ENCODE measurements at regions not wholly inside any gene's neighbourhood (a gene's known extent, or its start where the extent isn't known, plus 50 kb on each side); places are given as distances from the start of the nearest gene placed in this dataset.

DNA sequence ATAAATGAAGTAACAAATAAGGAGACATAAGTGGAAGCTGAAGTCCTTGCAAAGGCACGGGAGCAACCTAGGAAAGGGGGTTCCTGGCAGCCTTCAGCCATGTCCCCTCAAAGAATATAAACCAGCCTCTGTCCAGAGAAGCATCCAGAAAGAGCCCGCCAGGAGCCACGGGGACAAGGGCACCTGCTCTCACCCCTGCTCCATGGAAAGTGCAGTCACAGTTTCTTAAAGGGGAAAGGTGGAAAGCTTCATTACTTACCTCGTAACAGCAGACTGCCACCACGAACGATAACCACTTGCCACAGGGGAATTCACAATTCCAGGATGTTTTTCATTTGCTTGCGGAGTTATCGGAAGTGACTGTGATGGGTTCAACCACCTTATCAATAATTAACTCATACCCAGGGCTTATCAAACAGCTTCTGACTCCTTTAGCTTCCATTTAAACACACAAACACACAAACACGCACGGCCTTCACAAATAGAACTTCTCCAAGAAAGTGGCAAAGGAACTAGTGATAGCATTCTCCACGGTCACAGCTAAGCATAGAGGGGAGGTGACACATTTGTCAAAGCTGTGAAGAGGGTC, 134.2 kb upstream of the IGF1R start:
- intact Hi-C loops (cut with micrococcal nuclease), result loop anchor here (10.0 kb wide), 1 partner anchor 69 kb away; no protein-coding TSS in a partner anchor

DNA sequence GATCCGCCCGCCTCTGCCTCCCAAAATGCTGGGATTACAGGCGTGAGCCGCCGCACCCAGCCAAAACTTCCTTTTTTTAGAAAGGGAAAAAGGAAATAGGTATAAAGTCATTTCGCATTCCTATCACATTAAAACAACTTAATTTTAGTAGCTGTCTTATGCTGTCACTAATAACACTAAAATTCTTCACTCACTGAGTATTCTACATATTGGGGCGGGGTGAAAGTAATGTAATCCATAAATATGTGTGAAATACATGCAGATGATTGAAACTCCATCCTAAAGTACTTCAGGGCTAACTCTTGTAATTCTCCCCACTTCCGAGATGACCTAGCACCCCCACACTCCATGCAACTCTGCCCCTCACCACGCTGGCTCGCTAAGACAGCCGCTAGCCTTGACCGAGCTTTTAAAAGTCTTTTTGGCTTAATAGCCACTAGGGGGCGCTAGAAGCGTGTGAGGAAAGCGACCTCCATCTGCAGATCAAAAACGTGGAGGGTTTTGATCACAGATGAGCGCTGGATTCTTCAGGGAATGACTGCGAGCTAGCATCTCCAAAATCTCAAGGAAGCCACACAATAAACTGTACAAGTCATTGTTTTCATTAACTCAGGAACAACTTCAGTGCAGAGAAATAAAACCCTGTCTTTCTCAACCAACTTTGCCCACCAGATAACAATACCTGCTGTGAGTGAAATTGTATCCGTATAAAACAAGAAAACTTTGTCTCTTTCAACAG, 129.3 kb upstream of the IGF1R start:
- intact Hi-C loops (cut with micrococcal nuclease), result loop anchor here (1.0 to 10.0 kb wide), 8 partner anchors 63 to 557 kb away; no protein-coding TSS in a partner anchor

GRCh38 chr15:98519767-98520550, 128.4 kb upstream of the IGF1R start:
- intact Hi-C loops (cut with micrococcal nuclease), result loop anchor here (1.0 to 10.0 kb wide), 8 partner anchors 62 to 556 kb away; no protein-coding TSS in a partner anchor

GRCh38 chr15:98522127-98522526, 126.2 kb upstream of the IGF1R start:
- intact Hi-C loops (cut with micrococcal nuclease), result no loop called here

DNA sequence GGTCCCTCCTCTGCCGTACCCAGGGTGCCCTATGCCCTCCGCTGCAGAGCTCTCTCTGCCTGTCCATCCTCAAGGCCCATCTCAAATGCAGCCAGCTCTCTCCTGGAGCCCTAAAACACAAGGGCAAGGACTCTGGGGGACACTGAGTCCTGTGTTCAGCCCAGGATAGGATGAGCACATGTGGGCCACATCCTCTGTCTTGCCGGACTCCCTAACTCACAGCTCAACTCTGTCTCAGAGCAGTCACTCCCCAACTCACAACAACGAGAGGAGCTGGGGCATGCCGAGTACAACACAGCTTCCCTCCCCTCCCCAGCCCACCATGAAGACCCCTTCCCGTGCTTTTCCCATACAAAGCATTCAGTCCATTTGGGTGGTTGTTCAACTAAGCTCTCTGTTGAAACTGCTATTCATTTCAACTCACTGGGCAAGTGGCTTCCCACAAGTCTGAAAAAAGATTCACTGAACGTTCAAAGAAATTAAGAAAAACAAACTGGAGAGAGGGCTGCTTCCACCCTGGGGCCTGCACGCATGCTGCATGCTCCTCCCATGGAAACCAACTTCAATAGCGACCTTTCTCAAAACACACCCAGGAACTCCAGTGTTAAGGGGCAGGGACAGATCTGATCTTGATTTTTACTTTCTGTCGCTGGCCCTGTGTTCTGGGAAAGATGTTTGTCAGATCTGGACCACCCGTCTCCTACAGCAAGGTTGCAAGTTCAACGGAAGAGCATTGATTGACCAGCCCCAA, 124.3 kb upstream of the IGF1R start:
- intact Hi-C loops (cut with micrococcal nuclease), result no loop called here

- intact Hi-C loops (cut with micrococcal nuclease), result no loop called here
Observed at GRCh38 chr15:98524838-98525660, 123.3 kb upstream of the IGF1R start.

- intact Hi-C loops (cut with micrococcal nuclease), result no loop called here
Observed at GRCh38 chr15:98525661-98526001, 122.7 kb upstream of the IGF1R start.

- intact Hi-C loops (cut with micrococcal nuclease), result no loop called here
Observed at GRCh38 chr15:98526094-98526493, 122.2 kb upstream of the IGF1R start.

DNA sequence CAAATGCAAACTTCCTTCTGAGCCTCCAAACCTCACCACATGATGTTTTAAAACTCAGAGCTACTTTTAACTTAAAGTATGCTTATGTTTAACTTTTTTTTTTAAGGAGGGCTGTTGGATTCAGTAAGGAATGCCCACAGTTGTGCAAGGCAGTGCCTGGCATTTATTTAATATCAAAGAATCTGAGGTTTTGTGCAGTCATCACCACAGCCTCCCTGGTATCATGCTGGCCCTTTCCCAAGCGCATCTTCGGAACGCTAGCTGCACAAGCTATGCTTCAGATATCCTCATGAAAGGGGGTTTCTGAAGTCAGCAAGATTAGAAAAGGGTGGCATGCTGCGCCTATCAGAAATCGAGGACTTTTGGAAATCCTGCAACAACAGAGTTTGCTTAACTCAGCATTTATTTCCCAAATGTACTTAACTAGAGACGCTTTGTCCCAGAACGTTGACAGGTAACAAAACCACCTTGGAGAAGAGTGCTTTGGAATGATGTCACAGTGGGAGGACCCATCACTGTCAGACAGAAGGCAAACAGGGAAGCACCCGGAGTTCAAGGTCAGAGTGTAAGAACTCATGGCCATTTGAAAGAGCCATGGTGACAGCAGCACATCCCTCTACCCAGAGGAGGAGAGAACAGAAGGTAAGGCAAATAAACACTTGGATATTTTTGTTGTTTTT, 120.2 kb upstream of the IGF1R start:
- intact Hi-C loops (cut with micrococcal nuclease), result no loop called here

- intact Hi-C loops (cut with micrococcal nuclease), result no loop called here
Observed at GRCh38 chr15:98529205-98530145, 118.9 kb upstream of the IGF1R start.

- intact Hi-C loops (cut with micrococcal nuclease), result no loop called here
Observed at GRCh38 chr15:98530570-98530969, 117.8 kb upstream of the IGF1R start.

- intact Hi-C loops (cut with micrococcal nuclease), result no loop called here
Observed at GRCh38 chr15:98532063-98532462, 116.3 kb upstream of the IGF1R start.

DNA sequence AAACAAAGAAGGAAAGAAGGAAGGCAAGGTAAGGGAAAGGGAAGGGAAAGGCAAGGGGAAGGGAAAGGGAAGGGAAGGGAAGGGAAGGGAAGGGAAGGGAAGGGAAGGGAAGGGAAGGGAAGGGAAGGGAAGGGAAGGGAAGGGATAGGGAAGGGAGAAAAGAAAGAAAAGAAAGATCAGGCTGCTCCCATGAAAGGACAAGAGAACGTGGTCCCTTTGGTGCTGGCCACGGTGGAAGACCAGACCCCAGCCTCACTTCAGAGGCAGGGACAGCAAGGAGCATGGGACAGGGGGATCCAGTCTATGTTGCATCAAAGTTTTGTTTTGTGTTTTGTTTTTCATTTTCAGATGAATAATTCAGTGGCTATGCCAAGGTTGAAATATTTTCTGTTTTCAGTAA, 111.4 kb upstream of the IGF1R start:
- intact Hi-C loops (cut with micrococcal nuclease), result no loop called here

- intact Hi-C loops (cut with micrococcal nuclease), result no loop called here
Observed at GRCh38 chr15:98537516-98538060, 110.8 kb upstream of the IGF1R start.

GRCh38 chr15:98541519-98541918, 106.8 kb upstream of the IGF1R start:
- intact Hi-C loops (cut with micrococcal nuclease), result loop anchor here (10.0 kb wide), 1 partner anchor 47 kb away; no protein-coding TSS in a partner anchor

DNA sequence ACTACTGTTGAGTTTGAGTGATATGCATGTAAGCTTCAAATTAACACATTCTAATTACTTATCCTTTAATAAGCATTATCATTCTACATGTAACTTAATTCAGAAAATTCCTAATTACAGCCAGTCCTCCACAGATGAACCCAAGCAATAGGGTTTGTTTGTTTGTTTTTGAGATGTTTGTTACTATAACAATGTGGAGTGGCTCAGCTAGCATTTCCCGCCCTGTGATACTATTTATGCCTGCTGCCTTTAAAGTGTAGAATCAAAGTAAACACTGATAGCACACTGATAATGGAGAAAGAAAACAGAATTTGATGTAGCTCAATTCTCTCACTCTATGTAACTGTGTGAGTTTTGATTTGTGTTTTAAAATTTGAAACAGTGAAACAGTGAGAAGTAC, 105.1 kb upstream of the IGF1R start:
- intact Hi-C loops (cut with micrococcal nuclease), result loop anchor here (10.0 kb wide), 1 partner anchor 48 kb away; no protein-coding TSS in a partner anchor

- intact Hi-C loops (cut with micrococcal nuclease), result loop anchor here (10.0 kb wide), 1 partner anchor 52 kb away; no protein-coding TSS in a partner anchor
Observed at GRCh38 chr15:98546329-98546728, 102.0 kb upstream of the IGF1R start.

DNA sequence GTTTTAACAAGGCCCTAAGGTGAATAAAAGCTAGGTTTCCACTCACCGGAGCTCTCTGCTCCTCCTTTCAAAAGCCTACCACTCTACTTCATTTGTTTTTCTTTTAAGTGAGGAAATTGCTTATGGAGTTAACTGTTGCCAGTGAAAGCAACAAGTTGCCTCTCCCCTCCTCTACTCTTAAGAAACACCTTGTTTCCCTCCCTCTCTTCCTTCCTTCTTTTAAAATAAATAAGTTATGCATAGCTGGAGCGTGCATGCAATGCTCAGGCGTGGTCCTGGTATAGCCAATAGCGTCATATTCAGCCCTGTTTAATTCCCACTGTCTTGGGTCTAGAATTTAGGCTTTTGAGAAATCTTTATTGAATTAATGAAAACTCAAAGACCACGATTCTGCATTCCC, 101.1 kb upstream of the IGF1R start:
- intact Hi-C loops (cut with micrococcal nuclease), result loop anchor here (10.0 kb wide), 1 partner anchor 52 kb away; no protein-coding TSS in a partner anchor
